Stimulated activated CD8-positive, alpha-beta memory T cell treated with anti-CD3 and anti-CD28 coated beads, Interleukin-4, amount 100 ng/mL, for 48 hours (primary cell): ENCODE measurements at regions not wholly inside any gene's neighbourhood (a gene's known extent, or its start where the extent isn't known, plus 50 kb on each side); places are given as distances from the start of the nearest gene placed in this dataset.
"Not testable (repeated sequence)": the region's sequence is repeated elsewhere in the genome, so short reads cannot be mapped to it uniquely, and the experiment has no call there.

ENCODE experiments used
- DNase-seq: peaks from one replicate; pipeline ENCODE4 v3.0.0-alpha.2; 2020

DNA sequence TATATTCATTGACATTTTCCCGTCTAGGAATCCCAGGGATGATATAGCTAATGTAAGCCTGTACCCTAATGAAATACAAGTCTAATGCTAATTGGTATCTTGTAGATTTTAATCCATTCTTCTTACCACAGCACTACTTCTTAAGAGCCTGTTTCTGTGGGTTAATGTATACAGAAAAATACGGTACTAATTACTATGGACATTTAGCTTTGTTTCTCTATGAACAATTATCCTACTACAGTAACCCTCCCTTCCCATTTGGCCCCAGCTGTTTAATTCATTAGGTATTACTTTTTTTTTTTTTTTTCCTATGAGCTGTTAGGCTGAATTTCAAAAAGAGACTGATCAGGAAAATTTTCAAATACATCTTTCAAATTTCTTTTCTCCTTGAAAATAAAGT, 245.1 kb upstream of the SLC7A11 start:
- no peak for DNase-seq

- no peak for DNase-seq
These were observed 243.3 kb upstream of the SLC7A11 start for GRCh38 chr4:138485498-138485897.

DNA sequence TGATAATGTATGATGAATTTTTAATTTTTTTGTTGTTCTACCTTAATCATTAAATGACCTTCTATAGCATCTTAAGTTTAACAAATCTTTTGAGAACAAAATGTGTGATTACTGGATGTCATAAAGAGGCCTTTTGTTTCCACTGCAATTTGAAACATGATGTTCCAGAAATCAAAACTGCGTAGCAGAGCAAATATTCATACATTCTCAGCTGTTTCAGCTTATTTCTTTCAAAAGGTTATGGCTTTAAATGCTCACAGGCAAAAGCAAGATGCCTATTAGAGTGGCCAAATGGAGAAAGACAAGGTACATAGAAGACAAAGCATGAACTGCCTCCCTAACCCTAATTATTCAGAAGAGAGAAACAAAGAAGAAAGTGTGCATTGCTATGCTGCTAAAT, 233.0 kb upstream of the SLC7A11 start:
- no peak for DNase-seq

- no peak for DNase-seq
These were observed 231.2 kb upstream of the SLC7A11 start for GRCh38 chr4:138473339-138473738.

GRCh38 chr4:138460477-138461414, 218.6 kb upstream of the SLC7A11 start:
- DNase-seq = no peak

DNA sequence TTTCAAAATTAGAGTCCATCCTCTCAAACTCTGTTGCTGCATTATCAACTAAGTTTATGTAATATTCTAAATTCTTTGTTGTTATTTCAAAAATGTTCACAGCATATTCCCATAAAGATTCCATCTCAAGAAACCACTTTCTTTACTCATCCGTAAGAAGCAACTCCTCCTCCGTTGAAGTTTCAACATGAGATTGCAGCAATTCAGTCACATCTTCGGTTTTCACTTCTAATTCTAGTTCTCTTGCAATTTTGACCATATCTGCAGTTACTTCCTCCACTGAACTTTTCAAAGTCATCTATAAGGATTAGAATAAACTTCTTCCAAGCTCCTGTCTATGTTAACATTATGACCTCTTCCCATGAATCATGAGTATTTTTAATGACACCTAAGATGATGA, 216.6 kb upstream of the SLC7A11 start:
- no peak for DNase-seq

- DNase-seq = not testable (repeated sequence)
These were observed 214.2 kb upstream of the SLC7A11 start for GRCh38 chr4:138456349-138456748.

GRCh38 chr4:138455097-138455496, 212.9 kb upstream of the SLC7A11 start:
- no peak for DNase-seq

- DNase-seq = no peak
These were observed 210.7 kb upstream of the SLC7A11 start for GRCh38 chr4:138452826-138453225.

GRCh38 chr4:138451276-138451663, 209.1 kb upstream of the SLC7A11 start:
- no peak for DNase-seq

DNA sequence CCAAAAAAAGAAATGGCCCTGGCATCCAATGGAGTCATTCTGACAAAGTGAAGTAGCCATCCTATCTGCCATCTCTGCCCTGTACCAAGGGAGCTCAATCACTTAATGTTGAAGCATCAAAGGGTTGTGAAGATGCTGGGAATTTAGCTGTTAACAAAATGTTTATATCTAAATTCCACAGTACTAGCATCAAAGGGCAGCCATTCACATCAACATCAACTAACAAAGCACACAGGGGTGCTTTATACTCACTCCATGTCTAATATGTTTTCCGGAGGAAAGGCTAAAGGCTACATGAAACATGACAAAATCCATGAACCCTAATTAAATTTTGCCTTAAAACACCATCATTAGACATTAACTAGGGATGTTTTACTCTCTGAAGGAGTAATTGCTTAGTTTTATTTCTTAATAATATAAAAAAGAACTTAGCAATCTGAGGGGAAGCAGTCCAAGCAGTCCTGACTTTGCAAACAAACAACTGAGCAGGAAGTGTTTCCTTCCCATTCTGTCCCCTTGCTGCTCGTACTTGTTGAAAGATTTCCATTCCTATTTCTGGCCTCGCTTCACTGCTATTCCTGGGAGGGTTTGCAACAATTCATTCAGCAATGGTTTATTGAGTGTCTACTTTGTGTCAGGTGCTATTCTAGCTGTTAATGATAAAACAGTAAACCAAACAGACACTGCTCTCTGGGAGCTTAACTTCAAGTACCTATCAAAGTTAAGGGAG, 208.6 kb upstream of the SLC7A11 start:
- DNase-seq = no peak

GRCh38 chr4:138449938-138450337, 207.8 kb upstream of the SLC7A11 start:
- no peak for DNase-seq

DNA sequence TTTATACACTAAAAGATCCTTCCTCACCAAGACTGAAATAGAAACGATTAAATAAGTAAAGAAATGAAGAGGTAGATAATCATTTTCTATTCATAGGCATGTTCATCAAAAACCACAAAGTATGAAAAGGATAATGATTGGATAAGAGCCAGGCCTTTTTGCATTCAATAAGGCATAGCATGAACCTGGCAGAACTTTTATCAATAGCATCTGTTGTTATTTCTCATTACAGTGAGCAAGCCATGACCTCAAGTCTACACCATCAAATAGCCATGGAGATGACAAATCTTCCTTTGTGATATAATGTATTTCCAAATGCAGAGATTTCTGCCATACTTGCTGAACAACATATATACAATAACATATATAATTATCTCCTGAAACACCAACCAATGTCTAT, 206.0 kb upstream of the SLC7A11 start:
- no peak for DNase-seq

DNA sequence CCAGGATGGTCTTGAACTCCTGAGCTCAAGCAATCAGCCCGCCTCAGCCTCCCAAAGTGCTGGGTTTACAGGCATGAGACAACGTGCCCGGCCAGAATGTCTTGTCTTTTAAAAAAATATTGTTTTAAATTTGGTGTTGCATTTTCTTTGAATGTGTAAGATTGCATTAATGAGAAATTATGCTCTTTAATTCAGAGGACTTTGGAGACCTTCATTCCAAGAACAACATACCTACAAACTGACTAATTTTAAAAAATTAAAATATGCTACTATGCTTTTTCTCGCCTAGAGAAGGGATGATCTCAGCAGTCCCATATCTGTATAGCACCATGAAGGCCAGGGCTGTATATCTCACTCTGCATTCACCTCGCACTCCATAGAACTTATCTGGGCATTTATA, 204.3 kb upstream of the SLC7A11 start:
- no peak for DNase-seq

GRCh38 chr4:138445098-138445497, 202.9 kb upstream of the SLC7A11 start:
- DNase-seq = no peak

GRCh38 chr4:138444260-138444659, 202.1 kb upstream of the SLC7A11 start:
- no peak for DNase-seq

- no peak for DNase-seq
These were observed 197.0 kb upstream of the SLC7A11 start for GRCh38 chr4:138439143-138439581.

- DNase-seq = no peak
These were observed 196.5 kb upstream of the SLC7A11 start for GRCh38 chr4:138438608-138439007.

- DNase-seq = no peak
These were observed 195.2 kb upstream of the SLC7A11 start for GRCh38 chr4:138437263-138437851.

- not testable (repeated sequence) for DNase-seq
These were observed 193.6 kb upstream of the SLC7A11 start for GRCh38 chr4:138435733-138436132.

GRCh38 chr4:138435046-138435445, 192.9 kb upstream of the SLC7A11 start:
- not testable (repeated sequence) for DNase-seq

DNA sequence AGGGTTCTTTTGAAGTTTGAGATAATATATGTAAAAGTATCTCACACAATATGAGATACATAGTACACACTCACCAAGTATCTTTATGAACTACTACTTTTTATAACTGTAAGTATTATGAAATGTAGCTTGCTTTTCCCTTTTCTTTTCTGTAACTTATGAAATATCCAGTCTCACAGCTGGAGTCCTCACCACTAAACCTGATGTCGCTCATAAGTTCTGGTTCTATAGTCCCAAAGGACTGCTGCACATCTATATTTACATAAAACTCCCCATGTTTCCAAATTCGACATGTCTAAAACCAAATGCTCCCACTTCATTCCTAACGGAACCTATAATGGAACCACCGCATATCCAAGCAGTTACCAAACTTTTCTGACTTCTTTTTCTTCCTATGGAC, 186.5 kb upstream of the SLC7A11 start:
- no peak for DNase-seq

- DNase-seq = no peak
These were observed 184.6 kb upstream of the SLC7A11 start for GRCh38 chr4:138426786-138427185.

DNA sequence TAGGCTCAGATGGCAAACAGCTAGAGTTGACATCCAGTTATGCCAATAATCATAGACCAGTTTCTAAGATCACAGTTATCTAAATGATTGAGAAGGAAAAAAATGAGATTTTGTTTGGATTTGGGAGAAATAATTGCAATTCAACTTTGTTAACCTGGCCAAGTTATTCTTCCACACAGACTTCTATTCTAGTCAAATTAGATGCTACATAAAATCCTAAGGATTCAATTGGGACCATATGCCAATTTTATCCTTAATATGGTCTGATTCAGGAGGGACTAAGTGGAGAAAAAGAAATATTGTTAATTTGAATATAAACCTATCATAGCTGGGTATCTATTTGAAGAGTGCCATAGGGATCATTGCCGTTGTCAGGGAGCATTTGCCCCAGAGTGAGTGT, 178.3 kb upstream of the SLC7A11 start:
- no peak for DNase-seq
